ENCODE measurements at regions not wholly inside any gene's neighbourhood (a gene's known extent, or its start where the extent isn't known, plus 50 kb on each side); places are given as distances from the start of the nearest gene placed in this dataset.

DNA sequence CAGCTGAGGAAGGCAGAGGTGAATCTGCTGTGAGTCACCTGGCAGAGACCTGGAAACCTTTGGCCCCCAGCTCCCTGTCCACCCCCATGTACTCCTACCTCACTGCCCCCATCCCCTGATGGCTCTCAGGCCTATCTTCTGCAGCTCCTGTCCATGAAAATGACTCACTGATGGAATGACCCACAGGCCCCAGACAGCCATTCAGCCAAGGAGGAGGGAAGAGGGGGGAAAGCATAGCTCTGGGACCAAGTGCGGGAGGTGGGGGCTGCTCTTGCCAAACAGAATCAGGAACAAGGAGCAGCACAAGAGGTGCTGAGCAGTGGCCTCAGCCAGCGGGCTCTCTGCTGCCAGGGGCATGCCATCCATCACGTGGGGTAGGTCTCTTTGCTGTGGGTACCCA, 111.4 kb upstream of the C1QTNF9B start:
- DNase-seq = no peak
- Histone ChIP-seq H3K27me3 (ENCODE audit: control insufficient read depth in 3 of 3, insufficient read depth in 3 of 3, low read length in 3 of 3) (no peaks in the 10 kb centered on the region), H3K36me3 (ENCODE audit: control insufficient read depth in 3 of 3, insufficient read depth in 2 of 3, low read depth in 1 of 3, low read length in 3 of 3) (no peaks in the 10 kb centered on the region), H3K27ac (ENCODE audit: low read depth in 1 of 3, low read length in 2 of 3) (no peak overlapping the region), H3K4me3 (ENCODE audit: low read depth in 1 of 3, low read length in 3 of 3) (no peak overlapping the region), H3K4me1 (ENCODE audit: control insufficient read depth in 3 of 3, insufficient read depth in 2 of 3, low read depth in 1 of 3, low read length in 2 of 3) (peaks cover 0 to 6% (median 0%) of the 10 kb centered on the region in 3 donors), H3K9me3 (ENCODE audit: control insufficient read depth in 2 of 2, insufficient read depth in 1 of 2, low read depth in 1 of 2, low read length in 1 of 2) (no peaks in the 10 kb centered on the region)
- WGBS, 3 donors = 91 to 100% (median 93%) methylated on average over 3 of the region's 3 CpGs
- no peak for FAIRE-seq

DNA sequence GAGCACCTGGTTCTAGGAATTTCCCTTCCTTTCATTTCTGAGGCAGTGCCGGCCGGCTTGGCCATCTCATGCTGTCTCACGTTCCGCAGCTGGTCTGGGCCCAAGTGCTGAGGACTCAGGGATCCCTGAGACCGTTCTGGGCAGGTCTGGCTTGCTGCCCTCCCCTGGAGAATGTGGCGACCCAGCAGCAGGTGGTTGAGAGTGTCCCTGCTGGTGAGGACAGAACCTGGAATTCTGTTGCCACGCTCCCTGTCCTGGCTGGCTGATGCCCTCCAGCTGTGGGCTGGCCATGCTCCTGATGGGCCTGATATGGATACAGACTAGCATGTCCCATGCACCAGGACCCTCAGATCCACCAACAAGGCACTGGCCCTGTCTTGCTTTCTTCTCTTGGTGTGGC, 114.0 kb upstream of the C1QTNF9B start:
- Histone ChIP-seq H3K36me3 (ENCODE audit: control insufficient read depth in 3 of 3, insufficient read depth in 2 of 3, low read depth in 1 of 3, low read length in 3 of 3) (no peaks in the 10 kb centered on the region), H3K27me3 (ENCODE audit: control insufficient read depth in 3 of 3, insufficient read depth in 3 of 3, low read length in 3 of 3) (no peaks in the 10 kb centered on the region), H3K4me3 (ENCODE audit: low read depth in 1 of 3, low read length in 3 of 3) (no peak overlapping the region), H3K27ac (ENCODE audit: low read depth in 1 of 3, low read length in 2 of 3) (no peak overlapping the region), H3K9me3 (ENCODE audit: control insufficient read depth in 2 of 2, insufficient read depth in 1 of 2, low read depth in 1 of 2, low read length in 1 of 2) (no peaks in the 10 kb centered on the region), H3K4me1 (ENCODE audit: control insufficient read depth in 3 of 3, insufficient read depth in 2 of 3, low read depth in 1 of 3, low read length in 2 of 3) (no peaks in the 10 kb centered on the region)
- WGBS, 3 donors = 79 to 88% (median 83%) methylated on average over 5 to 7 of the region's 7 CpGs
- DNase-seq (no peak), FAIRE-seq (no peak)

DNA sequence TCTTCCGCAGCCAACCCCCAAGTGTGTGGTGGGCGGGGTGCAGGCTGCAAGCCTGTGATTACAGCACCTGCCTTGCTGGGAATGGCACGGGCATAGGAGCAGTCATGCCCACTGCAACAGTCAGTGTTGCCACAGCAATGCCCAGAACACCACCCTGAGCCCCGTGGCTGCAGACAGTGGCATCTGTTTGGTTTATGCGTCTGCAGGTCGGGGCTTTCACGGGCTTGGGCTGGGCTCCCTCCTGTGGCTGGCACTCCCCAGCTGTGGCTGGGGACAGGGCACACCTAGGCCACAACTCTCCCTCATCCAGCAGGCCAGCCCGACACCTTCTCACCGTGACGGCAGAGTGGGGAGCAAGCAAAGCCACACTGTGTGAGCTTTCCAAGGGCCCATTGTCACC, 115.3 kb upstream of the C1QTNF9B start:
- DNase-seq (no peak), FAIRE-seq (no peak)
- H3K4me3 ChIP-seq (ENCODE audit: low read depth in 1 of 3, low read length in 3 of 3) = no peak overlapping the region
- no peaks in the 10 kb centered on the region for H3K36me3 ChIP-seq (ENCODE audit: control insufficient read depth in 3 of 3, insufficient read depth in 2 of 3, low read depth in 1 of 3, low read length in 3 of 3)
- no peak overlapping the region for H3K27ac ChIP-seq (ENCODE audit: low read depth in 1 of 3, low read length in 2 of 3)
- H3K9me3 ChIP-seq (ENCODE audit: control insufficient read depth in 2 of 2, insufficient read depth in 1 of 2, low read depth in 1 of 2, low read length in 1 of 2) = no peaks in the 10 kb centered on the region
- H3K27me3 ChIP-seq (ENCODE audit: control insufficient read depth in 3 of 3, insufficient read depth in 3 of 3, low read length in 3 of 3) = no peaks in the 10 kb centered on the region
- WGBS, 3 donors = 60 to 85% (median 65%) methylated on average over 10 of the region's 10 CpGs
- no peaks in the 10 kb centered on the region for H3K4me1 ChIP-seq (ENCODE audit: control insufficient read depth in 3 of 3, insufficient read depth in 2 of 3, low read depth in 1 of 3, low read length in 2 of 3)

DNA sequence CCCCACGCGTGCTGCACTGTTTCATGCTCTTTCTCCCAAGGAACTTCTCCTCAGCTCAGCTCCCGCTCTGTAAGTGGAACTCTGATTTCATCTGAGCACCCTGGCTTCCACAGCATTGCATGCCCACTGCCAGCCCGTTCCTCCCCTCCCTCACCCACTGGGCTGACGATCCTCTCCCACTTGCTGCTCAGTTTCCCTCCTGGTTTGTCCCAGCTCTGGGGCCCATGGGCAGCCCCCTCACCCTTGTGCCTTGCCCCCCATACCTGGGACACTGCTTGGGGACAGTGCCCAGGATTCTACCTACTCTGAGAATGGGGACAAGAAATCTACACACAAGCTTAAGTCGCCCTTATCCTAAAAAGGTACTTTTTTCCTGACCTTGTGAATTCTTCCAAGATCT, 115.9 kb upstream of the C1QTNF9B start:
- FAIRE-seq (no peak), DNase-seq (no peak)
- H3K27ac ChIP-seq (ENCODE audit: low read depth in 1 of 3, low read length in 2 of 3) = no peak overlapping the region
- H3K4me3 ChIP-seq (ENCODE audit: low read depth in 1 of 3, low read length in 3 of 3) = no peak overlapping the region
- H3K27me3 ChIP-seq (ENCODE audit: control insufficient read depth in 3 of 3, insufficient read depth in 3 of 3, low read length in 3 of 3) = no peaks in the 10 kb centered on the region
- H3K9me3 ChIP-seq (ENCODE audit: control insufficient read depth in 2 of 2, insufficient read depth in 1 of 2, low read depth in 1 of 2, low read length in 1 of 2) = no peaks in the 10 kb centered on the region
- no peaks in the 10 kb centered on the region for H3K36me3 ChIP-seq (ENCODE audit: control insufficient read depth in 3 of 3, insufficient read depth in 2 of 3, low read depth in 1 of 3, low read length in 3 of 3)
- 82 to 91% (median 87%) methylated on average over 6 of the region's 6 CpGs for WGBS, 3 donors
- no peaks in the 10 kb centered on the region for H3K4me1 ChIP-seq (ENCODE audit: control insufficient read depth in 3 of 3, insufficient read depth in 2 of 3, low read depth in 1 of 3, low read length in 2 of 3)

DNA sequence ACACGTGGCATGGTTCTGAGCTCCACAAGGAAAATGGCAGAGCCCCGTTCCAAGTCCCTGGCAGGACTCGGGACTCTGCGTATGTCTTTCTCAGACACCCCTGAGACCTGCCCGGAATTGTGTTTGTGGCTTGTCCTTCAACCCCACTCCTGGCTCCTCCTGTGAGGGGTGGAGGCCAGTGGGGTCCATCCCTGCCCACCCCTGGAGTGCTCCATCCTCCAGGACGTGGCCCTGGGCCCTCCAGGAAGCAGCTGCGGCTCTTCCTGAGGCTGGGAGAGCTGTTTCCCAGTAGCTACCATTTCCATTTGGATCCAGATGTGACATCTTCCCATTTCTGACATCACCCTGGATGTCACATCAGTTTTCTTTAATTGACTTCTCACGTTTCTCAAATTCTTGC, 118.7 kb upstream of the C1QTNF9B start:
- H3K9me3 ChIP-seq (ENCODE audit: control insufficient read depth in 2 of 2, insufficient read depth in 1 of 2, low read depth in 1 of 2, low read length in 1 of 2) = no peaks in the 10 kb centered on the region
- H3K27me3 ChIP-seq (ENCODE audit: control insufficient read depth in 3 of 3, insufficient read depth in 3 of 3, low read length in 3 of 3) = no peaks in the 10 kb centered on the region
- no peaks in the 10 kb centered on the region for H3K36me3 ChIP-seq (ENCODE audit: control insufficient read depth in 3 of 3, insufficient read depth in 2 of 3, low read depth in 1 of 3, low read length in 3 of 3)
- H3K4me1 ChIP-seq (ENCODE audit: control insufficient read depth in 3 of 3, insufficient read depth in 2 of 3, low read depth in 1 of 3, low read length in 2 of 3) = no peaks in the 10 kb centered on the region
- 83 to 92% (median 84%) methylated on average over 8 of the region's 8 CpGs for WGBS, 3 donors
- H3K27ac ChIP-seq (ENCODE audit: low read depth in 1 of 3, low read length in 2 of 3) = no peak overlapping the region
- DNase-seq (no peak), FAIRE-seq (no peak)
- H3K4me3 ChIP-seq (ENCODE audit: low read depth in 1 of 3, low read length in 3 of 3) = no peak overlapping the region

DNA sequence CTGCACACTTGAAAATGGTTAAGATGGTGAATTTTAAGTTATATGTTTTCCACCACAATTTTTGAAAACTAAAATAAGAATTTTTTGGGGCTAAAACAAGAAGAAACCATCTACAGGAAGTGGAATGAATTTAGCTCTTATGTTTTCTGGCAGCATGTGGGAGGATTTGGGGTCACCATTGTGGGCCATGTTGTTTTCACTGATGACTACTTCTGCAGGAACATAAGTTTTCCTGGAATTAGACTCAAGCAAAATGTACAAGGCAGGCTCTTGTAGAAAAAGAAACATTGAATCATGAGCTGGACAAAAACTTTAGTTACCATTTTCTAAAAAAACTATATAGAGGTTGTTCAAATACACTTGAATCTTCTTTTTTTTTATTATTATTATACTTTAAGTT, 125.3 kb upstream of the C1QTNF9B start:
- Histone ChIP-seq H3K27ac (ENCODE audit: low read depth in 1 of 3, low read length in 2 of 3) (no peak overlapping the region), H3K4me1 (ENCODE audit: control insufficient read depth in 3 of 3, insufficient read depth in 2 of 3, low read depth in 1 of 3, low read length in 2 of 3) (no peaks in the 10 kb centered on the region), H3K36me3 (ENCODE audit: control insufficient read depth in 3 of 3, insufficient read depth in 2 of 3, low read depth in 1 of 3, low read length in 3 of 3) (no peaks in the 10 kb centered on the region), H3K4me3 (ENCODE audit: low read depth in 1 of 3, low read length in 3 of 3) (no peak overlapping the region), H3K27me3 (ENCODE audit: control insufficient read depth in 3 of 3, insufficient read depth in 3 of 3, low read length in 3 of 3) (no peaks in the 10 kb centered on the region), H3K9me3 (ENCODE audit: control insufficient read depth in 2 of 2, insufficient read depth in 1 of 2, low read depth in 1 of 2, low read length in 1 of 2) (peaks cover 0 to 5% of the 10 kb centered on the region in 2 donors)
- no peak for FAIRE-seq
- no peak for DNase-seq

DNA sequence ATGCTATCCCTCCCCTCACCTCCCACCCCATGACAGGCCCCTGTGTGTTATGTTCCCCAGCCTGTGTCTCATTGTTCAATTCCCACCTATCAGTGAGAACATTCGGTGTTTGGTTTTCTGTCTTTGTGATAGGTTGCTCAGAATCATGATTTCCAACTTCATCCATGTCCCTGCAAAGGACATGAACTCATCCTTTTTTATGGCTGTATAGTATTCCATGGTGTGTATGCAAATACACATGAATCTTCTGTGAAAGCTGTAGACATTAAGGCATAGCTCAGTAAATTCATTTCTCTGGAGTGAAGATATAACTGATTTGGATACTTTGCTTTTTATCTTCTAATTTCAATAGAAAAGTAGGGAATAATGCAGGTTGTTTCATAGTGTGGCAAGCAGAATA, 125.8 kb upstream of the C1QTNF9B start:
- H3K36me3 ChIP-seq (ENCODE audit: control insufficient read depth in 3 of 3, insufficient read depth in 2 of 3, low read depth in 1 of 3, low read length in 3 of 3) = no peaks in the 10 kb centered on the region
- FAIRE-seq (no peak), DNase-seq (no peak)
- no peak overlapping the region for H3K4me3 ChIP-seq (ENCODE audit: low read depth in 1 of 3, low read length in 3 of 3)
- 92 to 97% (median 94%) methylated on average over 1 of the region's 1 CpG for WGBS, 3 donors
- no peak overlapping the region for H3K27ac ChIP-seq (ENCODE audit: low read depth in 1 of 3, low read length in 2 of 3)
- H3K9me3 ChIP-seq (ENCODE audit: control insufficient read depth in 2 of 2, insufficient read depth in 1 of 2, low read depth in 1 of 2, low read length in 1 of 2) = peaks cover 0 to 5% of the 10 kb centered on the region in 2 donors
- no peaks in the 10 kb centered on the region for H3K27me3 ChIP-seq (ENCODE audit: control insufficient read depth in 3 of 3, insufficient read depth in 3 of 3, low read length in 3 of 3)
- H3K4me1 ChIP-seq (ENCODE audit: control insufficient read depth in 3 of 3, insufficient read depth in 2 of 3, low read depth in 1 of 3, low read length in 2 of 3) = no peaks in the 10 kb centered on the region

DNA sequence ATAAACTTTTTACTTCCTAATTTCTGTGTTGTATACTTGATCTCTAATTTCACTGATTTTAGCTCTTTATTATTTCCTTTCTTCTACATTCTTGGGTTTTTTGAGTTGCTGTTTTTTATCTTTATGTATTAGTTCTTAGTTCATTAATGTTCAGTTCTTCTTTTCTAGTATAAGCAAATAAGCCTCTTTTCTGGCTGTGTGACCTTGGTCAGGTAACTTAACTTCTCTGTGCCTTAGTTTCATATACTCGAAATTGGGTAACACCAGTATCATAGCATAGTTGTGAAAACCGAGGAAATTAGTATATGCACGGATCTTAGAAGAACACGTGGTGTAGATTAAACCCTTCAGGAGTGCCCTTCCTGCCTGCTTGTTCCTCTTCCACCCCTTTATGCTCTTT, 130.2 kb upstream of the C1QTNF9B start:
- Histone ChIP-seq H3K27ac (ENCODE audit: low read depth in 1 of 3, low read length in 2 of 3) (no peak overlapping the region), H3K9me3 (ENCODE audit: control insufficient read depth in 2 of 2, insufficient read depth in 1 of 2, low read depth in 1 of 2, low read length in 1 of 2) (peaks cover 0 to 5% of the 10 kb centered on the region in 2 donors), H3K27me3 (ENCODE audit: control insufficient read depth in 3 of 3, insufficient read depth in 3 of 3, low read length in 3 of 3) (no peaks in the 10 kb centered on the region), H3K36me3 (ENCODE audit: control insufficient read depth in 3 of 3, insufficient read depth in 2 of 3, low read depth in 1 of 3, low read length in 3 of 3) (no peaks in the 10 kb centered on the region), H3K4me1 (ENCODE audit: control insufficient read depth in 3 of 3, insufficient read depth in 2 of 3, low read depth in 1 of 3, low read length in 2 of 3) (peaks cover 0 to 2% (median 0%) of the 10 kb centered on the region in 3 donors), H3K4me3 (ENCODE audit: low read depth in 1 of 3, low read length in 3 of 3) (no peak overlapping the region)
- FAIRE-seq (no peak), DNase-seq (no peak)
- WGBS, 3 donors = 49 to 73% (median 60%) methylated on average over 4 of the region's 4 CpGs

DNA sequence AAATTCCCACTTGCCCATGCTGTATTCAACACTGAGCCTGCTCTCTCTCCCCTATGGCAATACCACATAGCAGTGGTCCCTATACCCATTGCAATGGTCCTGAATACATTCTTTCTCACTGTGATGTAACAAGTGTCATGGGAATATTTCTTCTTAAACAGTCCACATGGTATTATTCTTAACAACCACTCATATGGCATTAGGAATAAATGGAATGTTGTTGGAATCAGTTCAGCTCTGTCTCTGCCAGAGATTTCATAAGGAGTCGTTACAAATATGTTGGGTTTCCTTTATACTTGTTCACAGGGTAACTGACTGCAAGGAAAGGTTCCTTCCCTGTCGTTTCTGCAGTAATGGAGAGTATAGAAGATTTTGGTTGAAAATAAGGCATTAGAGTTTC, 128.3 kb upstream of the SPATA13 start:
- Histone ChIP-seq H3K27me3 (ENCODE audit: control insufficient read depth in 3 of 3, insufficient read depth in 3 of 3, low read length in 3 of 3) (no peaks in the 10 kb centered on the region), H3K4me1 (ENCODE audit: control insufficient read depth in 3 of 3, insufficient read depth in 2 of 3, low read depth in 1 of 3, low read length in 2 of 3) (peaks cover 0 to 10% (median 0%) of the 10 kb centered on the region in 3 donors), H3K9me3 (ENCODE audit: control insufficient read depth in 2 of 2, insufficient read depth in 1 of 2, low read depth in 1 of 2, low read length in 1 of 2) (no peaks in the 10 kb centered on the region), H3K27ac (ENCODE audit: low read depth in 1 of 3, low read length in 2 of 3) (peak overlapping the region in 1 of 3 donors; percentile 12), H3K36me3 (ENCODE audit: control insufficient read depth in 3 of 3, insufficient read depth in 2 of 3, low read depth in 1 of 3, low read length in 3 of 3) (no peaks in the 10 kb centered on the region), H3K4me3 (ENCODE audit: low read depth in 1 of 3, low read length in 3 of 3) (no peak overlapping the region)
- DNase-seq = no peak
- WGBS, 3 donors = 51 to 71% (median 53%) methylated on average over 2 of the region's 2 CpGs
- FAIRE-seq = no peak

Measured in small intestine (tissue), 7 donors.